B cell (primary cell): ENCODE measurements at regions not wholly inside any gene's neighbourhood (a gene's known extent, or its start where the extent isn't known, plus 50 kb on each side); places are given as distances from the start of the nearest gene placed in this dataset.

ENCODE experiments used
- EZH2 ChIP-seq: IDR thresholded peaks from 2 replicates; pipeline ENCODE4 v1.6.1; 2012; ENCODE audit warnings: borderline replicate concordance, low read depth, mild to moderate bottlenecking, moderate library complexity, low read length; ENCODE audit not compliant: insufficient read depth, poor library complexity, severe bottlenecking
- TF ChIP-seq, protein P1 (sequence below): fragments of 200-600 bp; IDR thresholded peaks from one replicate; pipeline ENCODE4 v1.8.0; 2022; ENCODE audit warnings: antibody characterized with exemption, mild to moderate bottlenecking

DNA sequence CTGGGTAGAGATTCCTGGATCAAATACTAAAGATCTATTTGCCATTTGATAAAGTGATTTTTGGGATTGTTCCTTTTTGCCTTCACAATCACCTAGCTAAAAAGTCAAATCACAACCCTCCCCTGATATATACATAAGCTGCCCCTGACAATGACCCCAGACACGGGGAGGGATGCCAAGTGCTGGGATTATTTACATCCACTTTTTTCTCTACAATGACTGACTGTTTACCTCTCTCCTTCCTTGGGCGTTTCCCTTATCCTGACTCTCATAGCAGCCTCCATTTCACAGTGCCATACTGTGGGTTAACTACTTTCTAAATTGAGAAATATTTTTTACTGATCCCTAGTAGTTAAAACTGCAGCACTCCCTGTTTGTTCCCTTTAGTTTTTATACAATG lies 150.8 kb upstream of the TMEM170B start:
- TF ChIP-seq, protein P1, sequence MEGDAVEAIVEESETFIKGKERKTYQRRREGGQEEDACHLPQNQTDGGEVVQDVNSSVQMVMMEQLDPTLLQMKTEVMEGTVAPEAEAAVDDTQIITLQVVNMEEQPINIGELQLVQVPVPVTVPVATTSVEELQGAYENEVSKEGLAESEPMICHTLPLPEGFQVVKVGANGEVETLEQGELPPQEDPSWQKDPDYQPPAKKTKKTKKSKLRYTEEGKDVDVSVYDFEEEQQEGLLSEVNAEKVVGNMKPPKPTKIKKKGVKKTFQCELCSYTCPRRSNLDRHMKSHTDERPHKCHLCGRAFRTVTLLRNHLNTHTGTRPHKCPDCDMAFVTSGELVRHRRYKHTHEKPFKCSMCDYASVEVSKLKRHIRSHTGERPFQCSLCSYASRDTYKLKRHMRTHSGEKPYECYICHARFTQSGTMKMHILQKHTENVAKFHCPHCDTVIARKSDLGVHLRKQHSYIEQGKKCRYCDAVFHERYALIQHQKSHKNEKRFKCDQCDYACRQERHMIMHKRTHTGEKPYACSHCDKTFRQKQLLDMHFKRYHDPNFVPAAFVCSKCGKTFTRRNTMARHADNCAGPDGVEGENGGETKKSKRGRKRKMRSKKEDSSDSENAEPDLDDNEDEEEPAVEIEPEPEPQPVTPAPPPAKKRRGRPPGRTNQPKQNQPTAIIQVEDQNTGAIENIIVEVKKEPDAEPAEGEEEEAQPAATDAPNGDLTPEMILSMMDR = no peak
- no peak for TF ChIP-seq EZH2
